ENCODE measurements at regions not wholly inside any gene's neighbourhood (a gene's known extent, or its start where the extent isn't known, plus 50 kb on each side); places are given as distances from the start of the nearest gene placed in this dataset.

GRCh38 chr10:28940158-28940888, 263.0 kb downstream of the BAMBI start:
- no peak for TF ChIP-seq CTCF (IDR thresholded peaks at IDR 0.05)
- TF ChIP-seq POLR2A (IDR thresholded peaks at IDR 0.05) = no peak
